A549 (cell line): ENCODE measurements at regions not wholly inside any gene's neighbourhood (a gene's known extent, or its start where the extent isn't known, plus 50 kb on each side); places are given as distances from the start of the nearest gene placed in this dataset.
A peak's percentile ranks its signal among the peaks of the same experiment; 100 is the strongest.

ENCODE experiments used
- ATAC-seq, 2 experiments: fragments of 200-7000 bp in 1 of 2; fragments of >200 bp in 1 of 2; cut with Nextera tagmentation in 1 of 2; cut with Tn5 transposase in 1 of 2; 3 replicates each; pipeline versions ENCODE4 v1.8.0 to v1.9.1; 2018 to 2020; ENCODE audit warnings: mild to moderate bottlenecking in 1 of 2, moderate library complexity in 1 of 2
- CTCF ChIA-PET: fragments of 300-600 bp; sonication (Branson Sonifier 250); formaldehyde crosslinking; extraction: SDS; loops from one replicate; lab custom pipeline; 2021; ENCODE audit warnings: antibody characterized with exemption, inconsistent platforms; lab: Yijun Ruan, JAX
- POLR2A ChIA-PET: fragments of 350-600 bp; formaldehyde crosslinking; extraction: SDS; loops from one replicate; lab custom pipeline; 2021; ENCODE audit warnings: antibody characterized with exemption, inconsistent platforms; lab: Yijun Ruan, JAX
- DNase-seq, 2 experiments: peaks; one replicate each; pipeline versions ENCODE4 v3.0.0 to v3.0.0-alpha.2; 2011 to 2016; ENCODE audit warnings: low read depth in 1 of 2, low spot score in 1 of 2
- FAIRE-seq: peaks from 2 replicates; lab custom pipeline; 2011; peaks lifted over from hg19 to GRCh38; lab: Jason Lieb, UNC
- H3K27ac ChIP-seq, 2 experiments: fragments of >200 bp; sonication (Bioruptor Twin); formaldehyde crosslinking; 3 replicates each; pipeline ENCODE4 v1.5.1; 2016 to 2017
- H3K4me1 ChIP-seq: fragments of >200 bp; sonication (Bioruptor Twin); formaldehyde crosslinking; 3 replicates; pipeline ENCODE4 v1.6.1; 2016
- H3K4me2 ChIP-seq: fragments of >200 bp; sonication (Bioruptor Twin); formaldehyde crosslinking; 3 replicates; pipeline ENCODE4 v1.6.1; 2016
- H3K4me3 ChIP-seq: fragments of >200 bp; sonication (Bioruptor Twin); formaldehyde crosslinking; 3 replicates; pipeline ENCODE4 v1.5.1; 2016
- H3K9me3 ChIP-seq: fragments of >200 bp; sonication (Bioruptor Twin); formaldehyde crosslinking; 3 replicates; pipeline ENCODE4 v1.6.1; 2016
- BHLHE40 ChIP-seq: IDR thresholded peaks from 2 replicates; pipeline ENCODE4 v1.6.1; 2012; ENCODE audit warnings: low read depth, low read length, inconsistent platforms
- CBX2 ChIP-seq: fragments of 200-600 bp; sonication (generic); IDR thresholded peaks from 2 replicates; pipeline ENCODE4 v1.6.1; 2016; ENCODE audit warnings: low read depth, mild to moderate bottlenecking, borderline replicate concordance
- CTCF ChIP-seq: fragments of >200 bp; sonication (Bioruptor Twin); formaldehyde crosslinking; IDR thresholded peaks from 3 replicates; pipeline ENCODE4 v1.5.1; 2016
- E2F6 ChIP-seq: IDR thresholded peaks from 2 replicates; pipeline ENCODE4 v1.6.1; 2012; ENCODE audit warnings: low read depth, borderline replicate concordance
- EHMT2 ChIP-seq: fragments of 200-600 bp; sonication (generic); IDR thresholded peaks from 2 replicates; pipeline ENCODE4 v1.6.1; 2016; ENCODE audit warnings: antibody characterized with exemption, low read depth, mild to moderate bottlenecking, moderate library complexity
- FOSB ChIP-seq: fragments of 250-450 bp; sonication (Bioruptor Pico); IDR thresholded peaks from 2 replicates; pipeline ENCODE4 v1.5.0; 2020; ENCODE audit warnings: mild to moderate bottlenecking, moderate library complexity
- FOSL2 ChIP-seq, 2 experiments: fragments of 450-650 bp in 1 of 2; fragments of >200 bp in 1 of 2; sonication (Bioruptor Twin) in 1 of 2; formaldehyde crosslinking; IDR thresholded peaks; 2 replicates each; pipeline versions ENCODE4 v1.5.0 to v1.6.1; 2016 to 2020; ENCODE audit warnings: mild to moderate bottlenecking in 1 of 2, moderate library complexity in 1 of 2
- GATA3 ChIP-seq: IDR thresholded peaks from 2 replicates; pipeline ENCODE4 v1.6.1; 2012; ENCODE audit warnings: borderline replicate concordance
- HES2 ChIP-seq: fragments of >200 bp; sonication (Bioruptor Twin); formaldehyde crosslinking; IDR thresholded peaks from 2 replicates; pipeline ENCODE4 v1.6.1; 2016
- HMGXB4 ChIP-seq: fragments of 250-450 bp; sonication (Bioruptor Pico); IDR thresholded peaks from 2 replicates; pipeline ENCODE4 v1.5.0; 2021; ENCODE audit warnings: mild to moderate bottlenecking, moderate library complexity, borderline replicate concordance
- HOXB5 ChIP-seq: fragments of 250-450 bp; sonication (Bioruptor Pico); IDR thresholded peaks from 2 replicates; pipeline ENCODE4 v1.5.0; 2020; ENCODE audit warnings: mild to moderate bottlenecking, moderate library complexity
- KDM5A ChIP-seq: fragments of 200-600 bp; sonication (generic); IDR thresholded peaks from 2 replicates; pipeline ENCODE4 v1.6.1; 2016; ENCODE audit warnings: antibody characterized with exemption, mild to moderate bottlenecking
- MAX ChIP-seq: IDR thresholded peaks from 2 replicates; pipeline ENCODE4 v1.6.1; 2012
- MAZ ChIP-seq: fragments of 150-350 bp; IDR thresholded peaks from 2 replicates; pipeline ENCODE4 v1.6.1; 2014; ENCODE audit warnings: antibody characterized with exemption, low read depth, low read length, borderline replicate concordance
- NPAS2 ChIP-seq: fragments of 250-450 bp; sonication (Bioruptor Pico); IDR thresholded peaks from 2 replicates; pipeline ENCODE4 v1.8.0; 2022; ENCODE audit warnings: mild to moderate bottlenecking, moderate library complexity, borderline replicate concordance
- PBX3 ChIP-seq: IDR thresholded peaks from 2 replicates; pipeline ENCODE4 v1.6.1; 2012
- RCOR1 ChIP-seq: fragments of 150-350 bp; IDR thresholded peaks from 2 replicates; pipeline ENCODE4 v1.6.1; 2014; ENCODE audit warnings: antibody characterized with exemption, low read length, low read depth
- REST ChIP-seq: fragments of 200-600 bp; sonication (generic); IDR thresholded peaks from 2 replicates; pipeline ENCODE4 v1.6.1; 2016; ENCODE audit warnings: antibody characterized with exemption, mild to moderate bottlenecking, moderate library complexity
- USF2 ChIP-seq: fragments of 450-650 bp; IDR thresholded peaks from 2 replicates; pipeline ENCODE4 v1.6.1; 2014; ENCODE audit warnings: antibody characterized with exemption
- ZSCAN20 ChIP-seq: fragments of 250-450 bp; sonication (Bioruptor Pico); IDR thresholded peaks from 2 replicates; pipeline ENCODE4 v1.8.0; 2022; ENCODE audit warnings: mild to moderate bottlenecking, moderate library complexity
- WGBS: methylation state at CpG from one replicate; pipeline ENCODE4 v1.1.6; 2017; ENCODE audit errors: missing lambda C conversion rate; 5-methylcytosine and 5-hydroxymethylcytosine counted together

- ATAC-seq (no peak), DNase-seq (no peak), FAIRE-seq (no peak)
- Histone ChIP-seq H3K4me1 (peaks cover 13% of the 10 kb centered on the region; the same call in 2 of the 3 replicates), H3K4me2 (peak overlapping the region; percentile 85), H3K27ac (no peak overlapping the region), H3K9me3 (no peaks in the 10 kb centered on the region), H3K4me3 (no peak overlapping the region)
- CTCF ChIA-PET: interaction anchor here (0.5 kb wide), 1 partner anchor 276 kb away, joined by 3 read pairs; no protein-coding TSS in a partner anchor
- TF ChIP-seq BHLHE40: no peak
- no peak for TF ChIP-seq HES2
- TF ChIP-seq EHMT2: no peak
- POLR2A ChIA-PET: no interaction called here
- WGBS: 85% methylated on average over 18 of the region's 18 CpGs
Measured at GRCh38 chr15:96052572-96053030, 277.9 kb upstream of the NR2F2 start.

GRCh38 chr15:96053031-96053780 lies 277.3 kb upstream of the NR2F2 start:
- CTCF ChIA-PET: no interaction called here
- Histone ChIP-seq H3K4me3 (peak overlapping the region; percentile 33), H3K9me3 (no peaks in the 10 kb centered on the region), H3K27ac (peak overlapping the region; percentile 9 to 32; a peak in 2 of 6 replicates), H3K4me1 (peaks cover 13% of the 10 kb centered on the region; the same call in 2 of the 3 replicates), H3K4me2 (peak overlapping the region; percentile 85)
- FAIRE-seq (no peak), ATAC-seq (peak; percentile 73 to 81; a peak in 5 of 6 replicates), DNase-seq (no peak)
- TF ChIP-seq KDM5A (no peak), CTCF (no peak), HOXB5 (CRISPR knock-in tag) (no peak), FOSB (CRISPR knock-in tag) (no peak), BHLHE40 (no peak), GATA3 (no peak), MAX (no peak), USF2 (no peak), E2F6 (no peak), RCOR1 (no peak), MAZ (no peak), NPAS2 (CRISPR knock-in tag) (no peak), HES2 (no peak), CBX2 (no peak), HMGXB4 (no peak), REST (no peak), ZSCAN20 (CRISPR knock-in tag) (no peak), PBX3 (no peak), FOSL2 (IDR thresholded peaks at IDR 0.05) (no peak), FOSL2 (CRISPR knock-in tag; IDR thresholded peaks at IDR 0.05) (no peak)
- POLR2A ChIA-PET: no interaction called here
- WGBS: 34% methylated on average over 34 of the region's 36 CpGs
